ENCODE measurements at regions not wholly inside any gene's neighbourhood (a gene's known extent, or its start where the extent isn't known, plus 50 kb on each side); places are given as distances from the start of the nearest gene placed in this dataset.

DNA sequence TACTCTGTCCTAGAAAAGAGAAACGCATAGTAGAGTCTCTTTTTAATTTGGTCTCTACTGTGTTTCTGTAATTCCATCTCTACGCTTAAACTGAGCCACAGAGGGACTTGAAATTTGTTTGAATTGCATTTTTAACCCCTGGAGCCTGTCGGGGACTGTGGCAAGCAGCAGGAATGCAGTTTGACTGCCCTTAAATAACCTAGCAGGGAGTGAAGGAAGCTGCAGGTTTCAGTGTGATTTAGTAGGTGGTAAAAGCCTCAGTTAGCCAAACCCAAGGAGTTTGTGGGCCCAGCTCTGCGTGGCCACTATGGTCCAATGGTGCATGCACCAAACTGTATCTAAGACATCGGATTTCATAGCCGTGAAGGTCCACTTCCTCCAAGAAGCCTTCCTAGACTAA is 70.3 kb upstream of the MC3R start:
- DNase-seq, result no peak

- DNase-seq, result no peak
Measured at GRCh38 chr20:56179051-56179450, 69.5 kb upstream of the MC3R start.

GRCh38 chr20:56181583-56181982 is 66.9 kb upstream of the MC3R start:
- no peak for DNase-seq

GRCh38 chr20:56187534-56188165 is 60.9 kb upstream of the MC3R start:
- peak; percentile 77 for DNase-seq

DNA sequence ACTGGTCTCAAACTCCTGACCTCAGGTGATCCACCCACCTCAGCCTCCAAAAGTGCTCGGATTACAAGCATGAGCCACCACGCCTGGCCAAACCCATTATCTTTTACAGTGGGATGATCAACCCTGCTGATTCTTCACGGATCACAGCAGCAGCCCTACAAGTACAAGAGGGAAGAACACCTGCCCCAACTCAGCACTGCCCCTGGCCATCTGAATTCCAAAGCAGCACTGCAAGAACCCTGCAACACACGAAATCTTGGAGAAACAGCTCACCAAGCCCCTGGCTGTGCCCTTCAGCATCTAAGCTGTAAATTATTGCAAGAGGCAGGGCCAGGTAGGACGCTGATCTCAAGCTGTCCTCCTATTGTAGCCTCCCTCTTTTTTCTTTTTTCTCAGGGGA is 54.5 kb upstream of the MC3R start:
- DNase-seq, result no peak

- no peak for DNase-seq
Measured at GRCh38 chr20:56195946-56196345, 52.6 kb upstream of the MC3R start.
